ENCODE measurements at regions not wholly inside any gene's neighbourhood (a gene's known extent, or its start where the extent isn't known, plus 50 kb on each side); places are given as distances from the start of the nearest gene placed in this dataset.

DNA sequence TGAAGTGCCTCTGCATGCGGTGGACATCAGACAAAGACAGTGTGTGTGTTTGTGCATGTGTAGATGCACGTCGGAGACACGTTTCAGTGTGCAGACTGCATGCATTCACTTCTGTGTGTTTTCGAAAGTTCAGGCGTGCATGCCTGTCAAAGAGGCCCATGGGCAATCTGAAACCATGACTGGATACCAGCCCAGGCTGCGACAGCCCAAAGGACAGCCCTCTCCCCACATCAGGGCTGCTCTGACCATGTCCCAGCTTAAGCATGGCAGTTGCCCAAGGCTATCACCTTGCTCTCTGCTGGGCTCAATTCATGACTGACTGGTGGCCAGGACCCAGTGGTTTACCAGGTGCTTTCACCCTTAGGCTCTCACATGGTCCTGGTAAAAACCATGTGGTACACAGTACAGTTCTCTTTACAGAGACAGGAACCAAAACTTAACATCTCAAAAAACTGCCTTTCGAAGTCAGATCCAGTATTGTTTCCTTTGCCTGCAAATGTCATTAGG, 423.7 kb upstream of the CADM1 start:
- TF ChIP-seq, protein P1, sequence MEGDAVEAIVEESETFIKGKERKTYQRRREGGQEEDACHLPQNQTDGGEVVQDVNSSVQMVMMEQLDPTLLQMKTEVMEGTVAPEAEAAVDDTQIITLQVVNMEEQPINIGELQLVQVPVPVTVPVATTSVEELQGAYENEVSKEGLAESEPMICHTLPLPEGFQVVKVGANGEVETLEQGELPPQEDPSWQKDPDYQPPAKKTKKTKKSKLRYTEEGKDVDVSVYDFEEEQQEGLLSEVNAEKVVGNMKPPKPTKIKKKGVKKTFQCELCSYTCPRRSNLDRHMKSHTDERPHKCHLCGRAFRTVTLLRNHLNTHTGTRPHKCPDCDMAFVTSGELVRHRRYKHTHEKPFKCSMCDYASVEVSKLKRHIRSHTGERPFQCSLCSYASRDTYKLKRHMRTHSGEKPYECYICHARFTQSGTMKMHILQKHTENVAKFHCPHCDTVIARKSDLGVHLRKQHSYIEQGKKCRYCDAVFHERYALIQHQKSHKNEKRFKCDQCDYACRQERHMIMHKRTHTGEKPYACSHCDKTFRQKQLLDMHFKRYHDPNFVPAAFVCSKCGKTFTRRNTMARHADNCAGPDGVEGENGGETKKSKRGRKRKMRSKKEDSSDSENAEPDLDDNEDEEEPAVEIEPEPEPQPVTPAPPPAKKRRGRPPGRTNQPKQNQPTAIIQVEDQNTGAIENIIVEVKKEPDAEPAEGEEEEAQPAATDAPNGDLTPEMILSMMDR (IDR thresholded peaks at IDR 0.05): no peak
- no peak for TF ChIP-seq POLR2A (IDR thresholded peaks at IDR 0.05)
- no peak overlapping the region for H3K4me3 ChIP-seq
- H3K27me3 ChIP-seq: no peaks in the 10 kb centered on the region
- intact Hi-C loops (cut with DNase I): no loop called here
- no peaks in the 10 kb centered on the region for H3K36me3 ChIP-seq (replicated peaks in 1 of 2)
- no peaks in the 10 kb centered on the region for H3K4me1 ChIP-seq (replicated peaks in 1 of 2)
- no peaks in the 10 kb centered on the region for H3K9me3 ChIP-seq (replicated peaks in 1 of 3)
- no peak overlapping the region for H3K27ac ChIP-seq
- no peak for DNase-seq
- 79 to 97% (median 87%) methylated on average over 7 to 8 of the region's 8 CpGs for WGBS, 4 donors

DNA sequence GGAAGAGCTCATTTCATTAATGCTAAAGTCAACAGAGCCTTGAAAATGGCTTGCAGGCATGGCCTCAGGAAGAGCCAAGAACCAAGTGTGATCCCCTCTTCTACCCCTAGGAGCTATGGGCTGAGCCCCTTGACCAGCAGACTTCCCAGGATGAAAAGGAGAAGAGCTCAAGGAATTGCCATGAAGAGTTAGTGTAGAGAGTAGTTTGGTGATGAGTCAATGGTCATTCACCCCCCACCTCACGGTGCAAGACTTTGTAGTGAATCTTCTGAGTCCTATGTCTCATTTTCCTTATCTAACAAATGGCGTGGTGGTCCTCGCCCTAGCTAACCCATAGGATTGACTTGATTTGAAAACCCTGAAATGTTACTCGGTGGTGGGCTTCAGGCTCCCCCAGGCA, 422.4 kb upstream of the CADM1 start:
- H3K9me3 ChIP-seq (replicated peaks in 1 of 3): no peaks in the 10 kb centered on the region
- no peak overlapping the region for H3K4me3 ChIP-seq
- H3K4me1 ChIP-seq (replicated peaks in 1 of 2): no peaks in the 10 kb centered on the region
- H3K27me3 ChIP-seq: no peaks in the 10 kb centered on the region
- no peak for DNase-seq
- WGBS, 4 donors: 91 to 95% (median 93%) methylated on average over 4 of the region's 4 CpGs
- TF ChIP-seq POLR2A (IDR thresholded peaks at IDR 0.05): no peak
- TF ChIP-seq, protein P1 (IDR thresholded peaks at IDR 0.05): no peak
- intact Hi-C loops (cut with DNase I): no loop called here
- no peak overlapping the region for H3K27ac ChIP-seq
- H3K36me3 ChIP-seq (replicated peaks in 1 of 2): no peaks in the 10 kb centered on the region

DNA sequence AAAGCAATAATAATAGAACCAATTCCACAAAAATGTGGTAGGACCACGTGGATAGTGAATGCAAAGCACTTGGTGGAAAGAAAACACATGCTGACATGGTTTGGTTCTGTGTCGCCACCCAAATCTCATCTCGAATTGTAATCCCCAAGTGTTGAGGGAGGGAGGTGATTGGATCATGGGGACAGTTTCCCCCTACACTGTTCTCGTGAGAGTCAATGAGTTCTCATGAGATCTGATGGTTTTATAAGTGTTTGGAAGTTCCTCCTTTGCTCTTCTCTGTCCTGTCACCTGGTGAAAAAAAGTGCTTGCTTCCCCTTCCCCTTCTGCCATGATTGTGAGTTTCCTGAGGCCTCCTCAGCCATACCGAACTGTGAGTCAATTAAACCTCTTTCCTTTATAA, 421.9 kb upstream of the CADM1 start:
- no peak for DNase-seq
- no peak overlapping the region for H3K4me3 ChIP-seq
- H3K27me3 ChIP-seq: no peaks in the 10 kb centered on the region
- TF ChIP-seq, protein P1 (IDR thresholded peaks at IDR 0.05): no peak
- TF ChIP-seq POLR2A (IDR thresholded peaks at IDR 0.05): no peak
- no peak overlapping the region for H3K27ac ChIP-seq
- intact Hi-C loops (cut with DNase I): no loop called here
- no peaks in the 10 kb centered on the region for H3K4me1 ChIP-seq (replicated peaks in 1 of 2)
- H3K36me3 ChIP-seq (replicated peaks in 1 of 2): no peaks in the 10 kb centered on the region
- H3K9me3 ChIP-seq (replicated peaks in 1 of 3): no peaks in the 10 kb centered on the region
- 79 to 86% (median 84%) methylated on average over 5 of the region's 5 CpGs for WGBS, 4 donors

- H3K4me3 ChIP-seq: no peak overlapping the region
- H3K36me3 ChIP-seq (replicated peaks in 1 of 2): no peaks in the 10 kb centered on the region
- intact Hi-C loops (cut with DNase I): no loop called here
- TF ChIP-seq POLR2A (IDR thresholded peaks at IDR 0.05): no peak
- TF ChIP-seq, protein P1 (IDR thresholded peaks at IDR 0.05): no peak
- no peaks in the 10 kb centered on the region for H3K9me3 ChIP-seq (replicated peaks in 1 of 3)
- no peaks in the 10 kb centered on the region for H3K27me3 ChIP-seq
- no peak for DNase-seq
- H3K4me1 ChIP-seq (replicated peaks in 1 of 2): no peaks in the 10 kb centered on the region
- no peak overlapping the region for H3K27ac ChIP-seq
- WGBS, 4 donors: 78 to 96% (median 81%) methylated on average over 3 of the region's 3 CpGs
These were observed 421.4 kb upstream of the CADM1 start for GRCh38 chr11:115925568-115926090.
